ELF-1 (cell line): ENCODE measurements at regions not wholly inside any gene's neighbourhood (a gene's known extent, or its start where the extent isn't known, plus 50 kb on each side); places are given as distances from the start of the nearest gene placed in this dataset.
"Not testable (repeated sequence)": the region's sequence is repeated elsewhere in the genome, so short reads cannot be mapped to it uniquely, and the experiment has no call there.

Experiments
- DNase-seq: peaks from one replicate; pipeline ENCODE4 v3.0.0-alpha.2; 2016; ENCODE audit warnings: low read depth, low spot score

- no peak for DNase-seq
Measured at GRCh38 chr2:58635801-58636375, 394.8 kb upstream of the FANCL start.

- DNase-seq: peak; percentile 60
Measured at GRCh38 chr2:58634653-58635370, 393.7 kb upstream of the FANCL start.

GRCh38 chr2:58633613-58634365 is 392.7 kb upstream of the FANCL start:
- no peak for DNase-seq

GRCh38 chr2:58631986-58632385 is 390.9 kb upstream of the FANCL start:
- no peak for DNase-seq

GRCh38 chr2:58629545-58630119 is 388.5 kb upstream of the FANCL start:
- no peak for DNase-seq

- DNase-seq: no peak
Measured at GRCh38 chr2:58620896-58621295, 379.8 kb upstream of the FANCL start.

GRCh38 chr2:58620093-58620492 is 379.0 kb upstream of the FANCL start:
- DNase-seq: no peak

- DNase-seq: no peak
Measured at GRCh38 chr2:58616961-58617360, 375.8 kb upstream of the FANCL start.

- no peak for DNase-seq
Measured at GRCh38 chr2:58614219-58614618, 373.1 kb upstream of the FANCL start.

GRCh38 chr2:58612973-58613372 is 371.8 kb upstream of the FANCL start:
- no peak for DNase-seq

- no peak for DNase-seq
Measured at GRCh38 chr2:58609326-58609725, 368.2 kb upstream of the FANCL start.

- no peak for DNase-seq
Measured at GRCh38 chr2:58608146-58608545, 367.0 kb upstream of the FANCL start.

GRCh38 chr2:58607448-58607847 is 366.3 kb upstream of the FANCL start:
- DNase-seq: no peak

GRCh38 chr2:58606799-58607198 is 365.7 kb upstream of the FANCL start:
- DNase-seq: no peak

GRCh38 chr2:58604096-58604495 is 363.0 kb upstream of the FANCL start:
- DNase-seq: no peak

GRCh38 chr2:58601017-58601416 is 359.9 kb upstream of the FANCL start:
- no peak for DNase-seq

- no peak for DNase-seq
Measured at GRCh38 chr2:58598171-58598570, 357.0 kb upstream of the FANCL start.

- DNase-seq: no peak
Measured at GRCh38 chr2:58595714-58596113, 354.6 kb upstream of the FANCL start.

GRCh38 chr2:58594762-58595161 is 353.6 kb upstream of the FANCL start:
- DNase-seq: no peak

- peak; percentile 12 for DNase-seq
Measured at GRCh38 chr2:58594175-58594574, 353.1 kb upstream of the FANCL start.

GRCh38 chr2:58586178-58586577 is 345.1 kb upstream of the FANCL start:
- DNase-seq: not testable (repeated sequence)

- DNase-seq: no peak
Measured at GRCh38 chr2:58585233-58585632, 344.1 kb upstream of the FANCL start.
